ENCODE measurements at regions not wholly inside any gene's neighbourhood (a gene's known extent, or its start where the extent isn't known, plus 50 kb on each side); places are given as distances from the start of the nearest gene placed in this dataset.

GRCh38 chr2:190791347-190791975 is 89.2 kb upstream of the GLS start:
- intact Hi-C loops (cut with DNase I) = no loop called here
- WGBS, 2 donors = 54 to 59% methylated on average over 7 of the region's 7 CpGs
- H3K4me1 ChIP-seq = peaks cover 0 to 39% (median 24%) of the 10 kb centered on the region in 9 donors
- TF ChIP-seq, protein P1, sequence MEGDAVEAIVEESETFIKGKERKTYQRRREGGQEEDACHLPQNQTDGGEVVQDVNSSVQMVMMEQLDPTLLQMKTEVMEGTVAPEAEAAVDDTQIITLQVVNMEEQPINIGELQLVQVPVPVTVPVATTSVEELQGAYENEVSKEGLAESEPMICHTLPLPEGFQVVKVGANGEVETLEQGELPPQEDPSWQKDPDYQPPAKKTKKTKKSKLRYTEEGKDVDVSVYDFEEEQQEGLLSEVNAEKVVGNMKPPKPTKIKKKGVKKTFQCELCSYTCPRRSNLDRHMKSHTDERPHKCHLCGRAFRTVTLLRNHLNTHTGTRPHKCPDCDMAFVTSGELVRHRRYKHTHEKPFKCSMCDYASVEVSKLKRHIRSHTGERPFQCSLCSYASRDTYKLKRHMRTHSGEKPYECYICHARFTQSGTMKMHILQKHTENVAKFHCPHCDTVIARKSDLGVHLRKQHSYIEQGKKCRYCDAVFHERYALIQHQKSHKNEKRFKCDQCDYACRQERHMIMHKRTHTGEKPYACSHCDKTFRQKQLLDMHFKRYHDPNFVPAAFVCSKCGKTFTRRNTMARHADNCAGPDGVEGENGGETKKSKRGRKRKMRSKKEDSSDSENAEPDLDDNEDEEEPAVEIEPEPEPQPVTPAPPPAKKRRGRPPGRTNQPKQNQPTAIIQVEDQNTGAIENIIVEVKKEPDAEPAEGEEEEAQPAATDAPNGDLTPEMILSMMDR (IDR thresholded peaks at IDR 0.05) = no peak
- no peaks in the 10 kb centered on the region for H3K27me3 ChIP-seq
- H3K27ac ChIP-seq = peak overlapping the region in 5 of 10 donors; percentile 22 to 67 (median 54)
- no peaks in the 10 kb centered on the region for H3K36me3 ChIP-seq
- H3K9me3 ChIP-seq = no peaks in the 10 kb centered on the region
- H3K4me3 ChIP-seq = no peak overlapping the region
- DNase-seq = peak; percentile 15 to 66
- peak; percentile 58 to 94 (median 89) for ATAC-seq

GRCh38 chr2:190791976-190792575 is 88.5 kb upstream of the GLS start:
- DNase-seq (no peak), ATAC-seq (no peak)
- no peaks in the 10 kb centered on the region for H3K27me3 ChIP-seq
- intact Hi-C loops (cut with DNase I) = no loop called here
- H3K4me1 ChIP-seq = peaks cover 0 to 39% (median 24%) of the 10 kb centered on the region in 9 donors
- H3K27ac ChIP-seq = peak overlapping the region in 5 of 10 donors; percentile 22 to 67 (median 54)
- no peak overlapping the region for H3K4me3 ChIP-seq
- no peaks in the 10 kb centered on the region for H3K9me3 ChIP-seq
- no peaks in the 10 kb centered on the region for H3K36me3 ChIP-seq
- TF ChIP-seq, protein P1 (IDR thresholded peaks at IDR 0.05) = no peak
- 47 to 97% methylated on average over 1 of the region's 1 CpG for WGBS, 2 donors

DNA sequence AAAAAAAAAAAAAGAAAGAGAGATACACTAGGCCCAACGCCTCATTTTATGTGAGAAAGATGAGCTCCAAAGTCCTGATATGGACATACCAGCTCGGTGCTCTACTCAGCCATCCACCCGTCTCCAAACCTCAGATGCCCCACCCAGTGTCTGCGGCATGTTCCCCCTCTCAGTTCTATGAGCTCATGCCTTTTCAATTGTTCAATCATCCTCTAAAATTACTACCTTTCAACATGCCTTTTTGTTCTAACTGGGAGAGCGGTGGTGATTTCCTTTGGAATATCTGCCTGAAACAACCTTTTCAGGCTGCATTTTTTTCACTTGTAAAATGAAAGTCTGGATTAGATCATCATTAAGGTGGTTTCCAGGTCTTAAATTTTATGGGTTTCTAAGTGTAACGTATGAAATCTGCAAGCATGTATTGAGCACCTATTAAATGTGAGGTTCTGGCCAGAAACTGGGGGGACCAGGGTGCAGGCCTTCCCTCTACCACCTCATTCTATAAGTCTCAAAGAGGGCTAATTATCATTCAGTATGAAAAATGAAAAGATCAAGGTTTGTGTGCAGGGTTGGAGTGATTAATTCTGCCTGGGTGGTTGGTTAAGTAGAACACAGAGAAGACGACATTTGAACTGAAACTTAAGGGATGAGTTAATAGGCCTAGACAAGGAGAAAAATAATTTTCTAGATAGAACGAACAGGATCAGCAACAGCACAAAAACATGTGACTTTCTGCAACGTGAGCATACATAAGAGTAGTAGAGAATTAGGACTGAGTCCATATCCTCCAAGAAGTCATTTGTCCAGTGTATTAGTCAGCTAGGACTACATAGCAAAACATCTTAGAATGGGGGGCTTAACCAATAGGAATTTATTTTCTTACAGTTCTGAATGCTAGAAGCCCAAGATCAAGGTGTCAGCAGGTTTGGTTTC is 87.4 kb upstream of the GLS start:
- H3K4me3 ChIP-seq = no peak overlapping the region
- peak overlapping the region in 2 of 10 donors; percentile 54 to 67 for H3K27ac ChIP-seq
- peaks cover 0 to 39% (median 24%) of the 10 kb centered on the region in 9 donors for H3K4me1 ChIP-seq
- H3K9me3 ChIP-seq = no peaks in the 10 kb centered on the region
- DNase-seq (no peak), ATAC-seq (peak in 1 of 8 donors; percentile 21)
- H3K27me3 ChIP-seq = no peaks in the 10 kb centered on the region
- 85 to 86% methylated on average over 9 of the region's 9 CpGs for WGBS, 2 donors
- no peaks in the 10 kb centered on the region for H3K36me3 ChIP-seq
- intact Hi-C loops (cut with DNase I) = no loop called here
- TF ChIP-seq, protein P1 (IDR thresholded peaks at IDR 0.05) = no peak

DNA sequence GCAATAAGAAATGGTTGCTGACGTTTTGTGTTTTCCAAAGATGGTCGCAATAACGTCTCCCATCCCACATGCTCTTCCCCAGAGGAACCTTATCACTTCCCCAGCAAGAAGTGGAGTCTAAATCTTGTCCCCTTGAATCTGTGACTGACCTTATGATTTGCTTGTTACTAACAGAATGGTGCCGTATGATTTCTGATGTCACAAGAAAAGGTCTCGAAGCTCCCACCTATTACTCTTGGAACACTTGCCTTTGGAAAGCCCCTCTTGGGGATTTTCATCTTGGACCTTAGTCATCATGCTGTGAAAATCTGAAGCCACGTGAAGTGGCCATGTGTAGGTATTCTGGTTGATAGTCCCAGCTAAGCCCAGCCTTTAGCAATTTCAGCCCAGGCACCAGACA is 86.2 kb upstream of the GLS start:
- no peaks in the 10 kb centered on the region for H3K27me3 ChIP-seq
- ATAC-seq = no peak
- TF ChIP-seq, protein P1 (IDR thresholded peaks at IDR 0.05) = no peak

More for the DNA sequence above, 86.2 kb upstream of the GLS start:
- WGBS, 2 donors = 79 to 93% methylated on average over 6 of the region's 6 CpGs
- intact Hi-C loops (cut with DNase I) = no loop called here
- Histone ChIP-seq H3K27ac (no peak overlapping the region), H3K4me1 (peaks cover 0 to 32% (median 19%) of the 10 kb centered on the region in 9 donors), H3K4me3 (no peak overlapping the region), H3K9me3 (no peaks in the 10 kb centered on the region), H3K36me3 (no peaks in the 10 kb centered on the region)
- DNase-seq = no peak
